Osteocyte (in vitro differentiated cells): ENCODE measurements at regions not wholly inside any gene's neighbourhood (a gene's known extent, or its start where the extent isn't known, plus 50 kb on each side); places are given as distances from the start of the nearest gene placed in this dataset.

Experiments
- DNase-seq: peaks from one replicate; pipeline ENCODE4 v3.0.0; 2021; ENCODE audit warnings: mixed read lengths; ENCODE audit not compliant: unreplicated experiment; ENCODE audit errors: extremely low spot score
- H3K27ac Mint-ChIP-seq: one replicate; pipeline ENCODE4 v1.8.0; 2021; ENCODE audit warnings: mild to moderate bottlenecking, mixed read lengths; ENCODE audit not compliant: unreplicated experiment
- H3K27me3 Mint-ChIP-seq: one replicate; pipeline ENCODE4 v1.8.0; 2021; ENCODE audit warnings: mixed read lengths; ENCODE audit not compliant: unreplicated experiment
- H3K36me3 Mint-ChIP-seq: one replicate; pipeline ENCODE4 v1.8.0; 2021; ENCODE audit warnings: mixed read lengths; ENCODE audit not compliant: unreplicated experiment
- H3K4me1 Mint-ChIP-seq: one replicate; pipeline ENCODE4 v1.8.0; 2021; ENCODE audit warnings: mixed read lengths; ENCODE audit not compliant: unreplicated experiment
- H3K4me3 Mint-ChIP-seq: one replicate; pipeline ENCODE4 v1.8.0; 2021; ENCODE audit warnings: mild to moderate bottlenecking, moderate library complexity, mixed read lengths; ENCODE audit not compliant: unreplicated experiment
- H3K9me3 Mint-ChIP-seq: one replicate; pipeline ENCODE4 v1.8.0; 2021; ENCODE audit warnings: mixed read lengths; ENCODE audit not compliant: unreplicated experiment
- CTCF ChIP-seq: fragments of 200-600 bp; sonication (generic); IDR thresholded peaks from 2 replicates; pipeline ENCODE4 v1.5.0; 2021; ENCODE audit warnings: antibody characterized with exemption, mild to moderate bottlenecking, moderate library complexity

GRCh38 chr22:48954781-48955311 lies 872.8 kb downstream of the BRD1 start:
- Mint-ChIP-seq H3K4me1 (no peaks in the 10 kb centered on the region), H3K9me3 (peaks cover 9% of the 10 kb centered on the region), H3K36me3 (no peaks in the 10 kb centered on the region), H3K27me3 (no peaks in the 10 kb centered on the region), H3K4me3 (no peak overlapping the region), H3K27ac (no peak overlapping the region)
- no peak for TF ChIP-seq CTCF
- peak; percentile 79 for DNase-seq

- peak; percentile 59 for DNase-seq
- Mint-ChIP-seq H3K9me3 (peaks cover 7% of the 10 kb centered on the region), H3K36me3 (no peaks in the 10 kb centered on the region), H3K27me3 (no peaks in the 10 kb centered on the region), H3K27ac (no peak overlapping the region), H3K4me1 (no peaks in the 10 kb centered on the region), H3K4me3 (no peak overlapping the region)
- no peak for TF ChIP-seq CTCF
Observed at GRCh38 chr22:48953830-48954229, 873.8 kb downstream of the BRD1 start.

GRCh38 chr22:48953103-48953720 lies 874.5 kb downstream of the BRD1 start:
- no peak for TF ChIP-seq CTCF
- Mint-ChIP-seq H3K36me3 (no peaks in the 10 kb centered on the region), H3K4me1 (no peaks in the 10 kb centered on the region), H3K9me3 (peaks cover under 1% of the 10 kb centered on the region), H3K27ac (no peak overlapping the region), H3K4me3 (no peak overlapping the region), H3K27me3 (no peaks in the 10 kb centered on the region)
- DNase-seq = peak; percentile 53

- Mint-ChIP-seq H3K4me3 (no peak overlapping the region), H3K27ac (no peak overlapping the region), H3K36me3 (no peaks in the 10 kb centered on the region), H3K9me3 (no peaks in the 10 kb centered on the region), H3K27me3 (no peaks in the 10 kb centered on the region), H3K4me1 (no peaks in the 10 kb centered on the region)
- DNase-seq = peak; percentile 75
- no peak for TF ChIP-seq CTCF
Observed at GRCh38 chr22:48952256-48953102, 875.2 kb downstream of the BRD1 start.

GRCh38 chr22:48951836-48952235 lies 875.8 kb downstream of the BRD1 start:
- TF ChIP-seq CTCF = no peak
- H3K27me3 Mint-ChIP-seq = no peaks in the 10 kb centered on the region
- no peaks in the 10 kb centered on the region for H3K36me3 Mint-ChIP-seq
- no peak overlapping the region for H3K27ac Mint-ChIP-seq
- H3K9me3 Mint-ChIP-seq = no peaks in the 10 kb centered on the region
- no peak overlapping the region for H3K4me3 Mint-ChIP-seq
- H3K4me1 Mint-ChIP-seq = no peaks in the 10 kb centered on the region
- peak; percentile 71 for DNase-seq
